ENCODE measurements at regions not wholly inside any gene's neighbourhood (a gene's known extent, or its start where the extent isn't known, plus 50 kb on each side); places are given as distances from the start of the nearest gene placed in this dataset.

DNA sequence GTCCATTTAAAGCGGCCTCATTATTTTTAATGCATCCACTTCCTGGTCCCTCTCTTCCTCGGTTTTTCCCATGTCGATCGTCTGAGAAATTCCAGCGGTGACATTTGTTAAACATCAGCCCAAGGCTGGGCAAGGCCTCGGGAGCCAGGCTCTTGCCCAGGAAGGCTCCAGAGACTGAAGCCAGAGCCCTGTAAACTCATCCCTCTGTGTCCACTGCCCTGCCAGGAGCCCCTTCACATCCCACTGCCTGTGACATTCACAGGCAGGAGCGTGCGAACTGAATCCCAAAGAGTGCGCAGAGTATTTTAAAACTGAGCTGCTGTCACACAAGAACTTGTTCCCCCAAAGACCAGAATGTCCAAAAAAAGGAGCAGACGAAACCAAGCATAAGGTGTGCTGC, 56.5 kb upstream of the ANO1 start:
- no peak for DNase-seq (ENCODE audit: low spot score)
- BruUV-seq (replicated peaks): no TSS peak
- CTCF ChIA-PET: no interaction called here
- Histone ChIP-seq H3K4me3 (ENCODE audit: low read depth, low read length, poor library complexity, severe bottlenecking) (no peak overlapping the region), H3K27ac (ENCODE audit: low read depth, low read length, poor library complexity, severe bottlenecking) (no peak overlapping the region), H3K27me3 (replicated peaks; ENCODE audit: insufficient read depth, low read depth, low read length, poor library complexity) (no peaks in the 10 kb centered on the region), H3K9me3 (ENCODE audit: low read depth, low read length, poor library complexity, severe bottlenecking) (no peaks in the 10 kb centered on the region), H3K4me1 (ENCODE audit: insufficient read depth, low read length, poor library complexity, severe bottlenecking) (no peaks in the 10 kb centered on the region), H3K36me3 (ENCODE audit: insufficient read depth, low read length, poor library complexity, severe bottlenecking) (no peaks in the 10 kb centered on the region)
- POLR2A ChIA-PET (ENCODE audit: low non-redundant PET): no interaction called here
- no peak for TF ChIP-seq EZH2 (IDR thresholded peaks at IDR 0.05; ENCODE audit: borderline replicate concordance, low read depth, low read length, poor library complexity, severe bottlenecking)
- TF ChIP-seq, protein P1, sequence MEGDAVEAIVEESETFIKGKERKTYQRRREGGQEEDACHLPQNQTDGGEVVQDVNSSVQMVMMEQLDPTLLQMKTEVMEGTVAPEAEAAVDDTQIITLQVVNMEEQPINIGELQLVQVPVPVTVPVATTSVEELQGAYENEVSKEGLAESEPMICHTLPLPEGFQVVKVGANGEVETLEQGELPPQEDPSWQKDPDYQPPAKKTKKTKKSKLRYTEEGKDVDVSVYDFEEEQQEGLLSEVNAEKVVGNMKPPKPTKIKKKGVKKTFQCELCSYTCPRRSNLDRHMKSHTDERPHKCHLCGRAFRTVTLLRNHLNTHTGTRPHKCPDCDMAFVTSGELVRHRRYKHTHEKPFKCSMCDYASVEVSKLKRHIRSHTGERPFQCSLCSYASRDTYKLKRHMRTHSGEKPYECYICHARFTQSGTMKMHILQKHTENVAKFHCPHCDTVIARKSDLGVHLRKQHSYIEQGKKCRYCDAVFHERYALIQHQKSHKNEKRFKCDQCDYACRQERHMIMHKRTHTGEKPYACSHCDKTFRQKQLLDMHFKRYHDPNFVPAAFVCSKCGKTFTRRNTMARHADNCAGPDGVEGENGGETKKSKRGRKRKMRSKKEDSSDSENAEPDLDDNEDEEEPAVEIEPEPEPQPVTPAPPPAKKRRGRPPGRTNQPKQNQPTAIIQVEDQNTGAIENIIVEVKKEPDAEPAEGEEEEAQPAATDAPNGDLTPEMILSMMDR (conservative IDR thresholded peaks at IDR 0.05; ENCODE audit: low read depth, low read length): no peak
- intact Hi-C loops (cut with micrococcal nuclease; ENCODE audit: unreplicated experiment): no loop called here

DNA sequence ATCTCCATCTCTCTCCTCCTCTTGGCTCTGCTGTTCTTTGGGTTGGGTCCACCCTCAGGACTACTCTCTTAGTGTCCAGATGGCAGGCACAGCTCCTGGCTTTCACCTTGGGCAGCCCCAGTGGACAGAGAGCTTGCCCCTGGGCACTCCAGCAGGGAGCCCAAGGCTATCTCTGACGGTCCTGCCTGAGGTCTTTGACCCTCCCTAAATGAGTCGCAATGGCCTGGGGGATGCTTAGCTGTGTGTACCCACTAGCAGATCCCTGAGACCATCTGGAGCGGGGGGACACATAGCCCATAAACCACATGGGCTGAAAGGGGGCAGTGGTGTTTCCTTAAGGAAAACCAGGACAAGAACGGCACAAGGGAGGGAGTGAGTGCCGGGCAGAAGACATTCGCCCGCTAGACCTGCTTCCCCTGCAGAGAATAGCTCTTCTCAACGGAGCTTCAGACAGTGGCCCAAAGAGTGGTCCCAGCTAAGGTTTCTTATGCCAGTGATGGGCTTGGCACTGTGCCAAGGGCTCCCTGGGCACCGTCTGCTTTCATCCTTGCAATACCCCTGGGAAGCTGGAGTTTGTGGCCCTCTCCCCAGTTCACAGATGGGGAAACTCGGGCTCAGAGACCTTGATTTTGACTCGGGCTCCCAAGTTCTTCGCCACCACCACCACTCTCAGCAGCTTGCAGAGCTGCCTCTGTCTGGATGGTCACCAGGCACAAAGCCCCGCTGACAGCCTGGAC, 53.9 kb upstream of the ANO1 start:
- no peaks in the 10 kb centered on the region for H3K36me3 ChIP-seq (ENCODE audit: insufficient read depth, low read length, poor library complexity, severe bottlenecking)
- ChIA-PET CTCF (no interaction called here), POLR2A (ENCODE audit: low non-redundant PET) (no interaction called here)
- H3K27me3 ChIP-seq (replicated peaks; ENCODE audit: insufficient read depth, low read depth, low read length, poor library complexity): no peaks in the 10 kb centered on the region
- no peak for TF ChIP-seq EZH2 (IDR thresholded peaks at IDR 0.05; ENCODE audit: borderline replicate concordance, low read depth, low read length, poor library complexity, severe bottlenecking)
- TF ChIP-seq, protein P1 (conservative IDR thresholded peaks at IDR 0.05; ENCODE audit: low read depth, low read length): no peak
- DNase-seq (ENCODE audit: low spot score): no peak
- no peak overlapping the region for H3K4me3 ChIP-seq (ENCODE audit: low read depth, low read length, poor library complexity, severe bottlenecking)
- intact Hi-C loops (cut with micrococcal nuclease; ENCODE audit: unreplicated experiment): no loop called here
- no peaks in the 10 kb centered on the region for H3K9me3 ChIP-seq (ENCODE audit: low read depth, low read length, poor library complexity, severe bottlenecking)
- no peaks in the 10 kb centered on the region for H3K4me1 ChIP-seq (ENCODE audit: insufficient read depth, low read length, poor library complexity, severe bottlenecking)
- no peak overlapping the region for H3K27ac ChIP-seq (ENCODE audit: low read depth, low read length, poor library complexity, severe bottlenecking)
- BruUV-seq (replicated peaks): no TSS peak

DNA sequence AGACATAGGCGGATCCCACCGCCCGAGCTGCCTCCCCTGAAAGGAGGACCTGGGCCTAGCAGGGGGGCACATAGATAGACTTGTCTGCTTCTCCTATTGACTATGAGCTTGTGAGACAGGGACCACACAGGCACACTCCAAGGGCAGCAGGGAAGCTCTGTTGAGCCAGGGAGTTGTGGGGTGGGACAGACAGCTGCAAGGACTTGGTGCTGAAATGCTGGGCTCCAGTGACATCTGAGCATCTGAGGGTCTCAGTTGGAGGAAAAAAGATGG, 53.4 kb upstream of the ANO1 start:
- TF ChIP-seq, protein P1 (conservative IDR thresholded peaks at IDR 0.05; ENCODE audit: low read depth, low read length): no peak
- no peak for TF ChIP-seq EZH2 (IDR thresholded peaks at IDR 0.05; ENCODE audit: borderline replicate concordance, low read depth, low read length, poor library complexity, severe bottlenecking)
- intact Hi-C loops (cut with micrococcal nuclease; ENCODE audit: unreplicated experiment): no loop called here
- H3K4me3 ChIP-seq (ENCODE audit: low read depth, low read length, poor library complexity, severe bottlenecking): no peak overlapping the region
- ChIA-PET CTCF (no interaction called here), POLR2A (ENCODE audit: low non-redundant PET) (no interaction called here)
- DNase-seq (ENCODE audit: low spot score): no peak
- H3K9me3 ChIP-seq (ENCODE audit: low read depth, low read length, poor library complexity, severe bottlenecking): no peaks in the 10 kb centered on the region
- H3K27me3 ChIP-seq (replicated peaks; ENCODE audit: insufficient read depth, low read depth, low read length, poor library complexity): no peaks in the 10 kb centered on the region
- H3K4me1 ChIP-seq (ENCODE audit: insufficient read depth, low read length, poor library complexity, severe bottlenecking): no peaks in the 10 kb centered on the region
- BruUV-seq (replicated peaks): no TSS peak
- no peak overlapping the region for H3K27ac ChIP-seq (ENCODE audit: low read depth, low read length, poor library complexity, severe bottlenecking)
- no peaks in the 10 kb centered on the region for H3K36me3 ChIP-seq (ENCODE audit: insufficient read depth, low read length, poor library complexity, severe bottlenecking)

Measured in A673 (cell line).